ENCODE measurements at regions not wholly inside any gene's neighbourhood (a gene's known extent, or its start where the extent isn't known, plus 50 kb on each side); places are given as distances from the start of the nearest gene placed in this dataset.

DNA sequence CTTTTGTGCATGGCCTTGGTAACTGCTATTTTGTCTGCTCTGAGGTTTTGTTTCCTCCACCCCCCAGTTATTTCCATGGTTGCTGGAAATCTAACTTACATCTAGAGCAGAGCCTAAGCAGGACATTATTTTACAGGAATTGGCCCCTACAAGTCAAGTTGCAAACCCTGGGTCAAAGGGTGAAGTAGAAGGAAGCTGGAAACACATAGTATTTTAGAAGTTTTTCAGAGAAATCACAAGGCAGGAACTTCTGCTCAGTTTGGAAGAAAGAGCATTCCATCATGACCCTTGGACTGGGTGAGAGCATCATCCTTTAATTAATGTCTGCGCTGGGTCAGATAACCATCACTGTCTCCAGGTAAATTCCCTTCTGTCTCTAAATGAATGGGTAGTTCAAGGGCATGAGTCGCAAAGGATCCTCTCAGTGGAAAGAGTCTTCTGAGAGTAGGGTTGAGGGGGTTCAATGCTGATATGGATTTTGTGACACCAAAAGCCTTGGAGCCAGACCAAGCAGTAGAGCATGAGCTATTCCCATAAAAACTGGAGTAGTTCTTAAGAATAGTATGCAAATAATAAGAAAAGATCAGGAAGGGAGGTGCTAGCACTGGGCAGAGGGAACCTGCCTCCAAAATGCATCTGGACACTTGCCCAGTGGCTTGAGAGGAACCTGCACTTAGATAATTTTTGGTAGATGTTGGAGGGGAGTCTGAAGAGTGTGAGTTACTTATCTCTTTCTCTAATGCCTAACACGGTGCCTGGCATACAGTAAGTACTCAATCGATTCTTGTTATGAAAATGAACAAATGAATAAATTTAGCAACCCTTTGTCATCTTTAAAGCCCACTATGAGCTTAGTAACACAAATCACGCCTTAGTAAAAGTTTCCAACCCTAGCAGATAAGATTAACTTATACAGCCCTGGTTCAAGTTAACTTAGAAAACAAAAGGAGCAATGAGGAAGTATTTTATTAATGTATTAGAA lies 160.6 kb upstream of the ADO start:
- Histone ChIP-seq H3K4me1 (ENCODE audit: insufficient read depth, low read length) (no peaks in the 10 kb centered on the region), H4K8ac (replicated peaks; ENCODE audit: insufficient read length, low read depth, low read length) (no peak overlapping the region), H2AFZ (ENCODE audit: low read length) (no peak overlapping the region), H3K14ac (ENCODE audit: insufficient read depth, low read length) (no peak overlapping the region), H3K27me3 (ENCODE audit: insufficient read depth, low read length) (no peaks in the 10 kb centered on the region), H4K5ac (ENCODE audit: insufficient read length, low read depth, low read length) (no peak overlapping the region), H3K9me3 (ENCODE audit: control insufficient read depth, low read depth, low read length) (no peaks in the 10 kb centered on the region), H2BK120ac (ENCODE audit: low read depth, low read length, poor library complexity, severe bottlenecking) (no peak overlapping the region), H3K23ac (ENCODE audit: insufficient read length, low read depth, low read length) (no peak overlapping the region), H3K79me2 (ENCODE audit: insufficient read depth, low read length) (no peaks in the 10 kb centered on the region), H2BK5ac (ENCODE audit: insufficient read length, low read length) (no peak overlapping the region), H3K4me2 (ENCODE audit: insufficient read depth, insufficient read length, low read length) (no peak overlapping the region), H3K23me2 (ENCODE audit: insufficient read length, low read depth, low read length, poor library complexity, severe bottlenecking) (no peaks in the 10 kb centered on the region), H2BK12ac (ENCODE audit: insufficient read length, low read depth, low read length) (no peak overlapping the region), H3K27ac (ENCODE audit: insufficient read length, low read depth, low read length) (no peak overlapping the region), H2BK15ac (ENCODE audit: low read depth, low read length) (no peak overlapping the region), H3K9ac (ENCODE audit: extremely low read depth, insufficient read length, low read length) (no peak overlapping the region), H4K91ac (ENCODE audit: insufficient read length, low read depth, low read length) (no peak overlapping the region), H3K18ac (ENCODE audit: insufficient read length, low read depth, low read length) (no peak overlapping the region), H3T11ph (ENCODE audit: low read length) (no peak overlapping the region), H3K79me1 (ENCODE audit: insufficient read depth, low read depth, low read length, poor library complexity, severe bottlenecking) (no peaks in the 10 kb centered on the region), H3K56ac (ENCODE audit: insufficient read length, low read depth, low read length) (no peak overlapping the region), H4K20me1 (ENCODE audit: control insufficient read depth, insufficient read depth, insufficient read length) (no peaks in the 10 kb centered on the region), H2AK5ac (ENCODE audit: insufficient read length, low read length) (no peak overlapping the region), H3K4ac (ENCODE audit: low read depth, low read length) (no peak overlapping the region), H2BK20ac (ENCODE audit: low read depth, low read length, poor library complexity, severe bottlenecking) (no peak overlapping the region)
- Mint-ChIP-seq H3K4me3 (no peak overlapping the region), H3K9me3 (no peaks in the 10 kb centered on the region), H3K36me3 (ENCODE audit: insufficient read depth in 1 of 3, low read depth in 3 of 3) (no peaks in the 10 kb centered on the region), H3K27me3 (ENCODE audit: low read depth) (no peaks in the 10 kb centered on the region), H3K27ac (no peak overlapping the region), H3K4me1 (peaks cover 3% of the 10 kb centered on the region in 2 experiments; a peak in 1 of 4 replicates)
- no peak for TF ChIP-seq CTCF (conservative IDR thresholded peaks at IDR 0.05)
- WGBS (ENCODE audit: extremely low coverage, insufficient read length, low lambda C conversion rate) = no CpG with 5 or more reads among the region's 5 CpGs
- no peak for DNase-seq

Data from H9 (cell line).